HG02610 (cell line): ENCODE measurements at regions not wholly inside any gene's neighbourhood (a gene's known extent, or its start where the extent isn't known, plus 50 kb on each side); places are given as distances from the start of the nearest gene placed in this dataset.
"Not testable (repeated sequence)": the region's sequence is repeated elsewhere in the genome, so short reads cannot be mapped to it uniquely, and the experiment has no call there.

Source experiments
- ATAC-seq: cut with Tn5 transposase; IDR thresholded peaks from one replicate; pipeline ENCODE4 v1.9.1; 2021; ENCODE audit warnings: mild to moderate bottlenecking, moderate library complexity; ENCODE audit not compliant: unreplicated experiment

DNA sequence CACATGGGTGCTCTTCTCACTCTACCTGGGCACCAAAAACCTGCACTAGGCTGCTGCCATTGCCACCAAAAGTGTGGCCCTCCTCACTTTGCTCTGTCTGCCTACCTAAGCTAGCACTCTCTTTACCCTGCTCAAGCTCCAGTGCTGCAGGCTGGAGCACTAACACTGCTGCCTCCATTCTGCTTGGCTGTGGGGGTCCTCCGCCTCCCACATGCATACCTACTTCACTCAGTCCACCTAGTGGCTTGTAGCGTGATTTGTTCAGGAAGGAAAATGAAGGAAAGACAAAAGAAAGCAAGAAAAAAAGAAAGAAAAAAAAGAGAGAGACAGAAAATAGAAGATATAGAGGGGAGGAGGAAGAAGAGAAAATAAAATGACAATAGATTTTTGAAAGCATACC is 1339.4 kb upstream of the CHAC2 start:
- ATAC-seq, result no peak

GRCh38 chr2:52423655-52424054 is 1343.9 kb upstream of the CHAC2 start:
- no peak for ATAC-seq

GRCh38 chr2:52423111-52423510 is 1344.5 kb upstream of the CHAC2 start:
- no peak for ATAC-seq

- no peak for ATAC-seq
Measured at GRCh38 chr2:52416340-52416739, 1351.3 kb upstream of the CHAC2 start.

DNA sequence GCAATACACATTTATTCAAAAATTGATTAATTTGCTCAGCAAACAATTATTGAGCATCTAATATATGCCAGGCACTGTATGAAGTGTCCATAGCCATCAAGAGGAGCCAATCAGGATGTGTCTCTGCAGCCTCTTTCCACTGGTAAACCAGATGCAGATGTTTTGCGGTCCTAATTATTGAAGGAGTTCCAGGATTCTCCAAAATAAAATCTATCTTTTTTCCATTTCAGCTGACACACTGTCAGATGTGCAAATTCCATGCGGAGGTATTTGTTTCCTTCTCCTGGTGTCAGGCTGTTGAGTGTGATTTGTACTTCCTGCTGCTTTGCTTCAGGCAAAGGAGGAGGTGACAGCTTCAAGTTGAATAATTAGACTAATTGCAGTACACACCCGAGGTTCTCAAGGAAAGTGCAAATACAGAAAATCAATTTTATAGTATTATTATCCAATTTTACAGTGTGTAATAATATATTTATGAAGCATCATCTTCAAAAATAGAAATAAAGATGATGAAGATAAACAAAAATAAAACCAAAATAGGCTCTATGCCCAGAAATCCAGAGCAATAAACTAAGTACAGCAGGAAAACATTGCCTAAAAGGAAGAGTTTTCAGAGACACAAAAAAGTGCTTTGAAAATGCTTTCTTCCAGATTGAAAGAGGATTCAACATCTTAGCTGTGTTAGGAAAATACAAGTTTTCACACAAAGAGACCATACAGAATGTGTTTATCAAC is 1352.9 kb upstream of the CHAC2 start:
- no peak for ATAC-seq

GRCh38 chr2:52409308-52410118 is 1358.1 kb upstream of the CHAC2 start:
- not testable (repeated sequence) for ATAC-seq

- ATAC-seq, result no peak
Measured at GRCh38 chr2:52405980-52406379, 1361.6 kb upstream of the CHAC2 start.

DNA sequence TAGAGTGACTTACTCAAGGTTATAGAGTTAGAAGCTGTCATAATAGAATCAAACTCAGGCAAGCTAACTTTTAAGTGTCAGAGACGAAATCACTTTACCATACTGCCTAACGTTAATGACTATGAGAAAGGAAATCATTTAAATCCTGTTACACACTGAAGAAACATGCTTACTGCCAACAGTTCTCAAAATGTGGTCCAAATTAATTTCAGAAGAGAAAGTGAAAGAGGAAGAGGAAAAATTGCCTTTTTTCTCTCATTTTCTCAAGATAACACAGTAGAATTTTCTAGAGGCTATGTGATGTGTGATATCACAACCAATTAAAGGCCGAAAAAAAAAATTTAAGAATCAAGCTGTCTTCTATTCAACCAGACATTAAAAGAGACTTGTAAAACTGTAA is 1362.7 kb upstream of the CHAC2 start:
- no peak for ATAC-seq

DNA sequence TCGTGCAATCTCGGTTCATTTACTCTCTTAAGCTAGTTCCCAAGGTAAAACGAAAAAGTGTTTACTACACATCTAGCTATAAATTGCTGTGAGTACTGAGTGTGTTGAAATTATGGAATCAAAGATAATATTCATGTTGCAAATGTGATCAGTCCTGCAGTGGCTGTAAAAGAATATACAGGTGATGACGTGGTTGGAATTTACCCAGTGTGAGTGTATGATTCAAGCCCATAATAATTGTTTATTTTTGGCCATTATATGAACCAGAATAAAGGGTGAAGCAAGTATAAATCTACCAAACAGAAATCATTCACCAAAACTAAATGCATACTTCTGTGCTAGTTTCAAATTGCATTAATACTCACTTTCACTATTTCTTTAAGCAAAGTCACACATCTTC is 1363.6 kb upstream of the CHAC2 start:
- no peak for ATAC-seq

GRCh38 chr2:52402128-52402527 is 1365.5 kb upstream of the CHAC2 start:
- no peak for ATAC-seq

DNA sequence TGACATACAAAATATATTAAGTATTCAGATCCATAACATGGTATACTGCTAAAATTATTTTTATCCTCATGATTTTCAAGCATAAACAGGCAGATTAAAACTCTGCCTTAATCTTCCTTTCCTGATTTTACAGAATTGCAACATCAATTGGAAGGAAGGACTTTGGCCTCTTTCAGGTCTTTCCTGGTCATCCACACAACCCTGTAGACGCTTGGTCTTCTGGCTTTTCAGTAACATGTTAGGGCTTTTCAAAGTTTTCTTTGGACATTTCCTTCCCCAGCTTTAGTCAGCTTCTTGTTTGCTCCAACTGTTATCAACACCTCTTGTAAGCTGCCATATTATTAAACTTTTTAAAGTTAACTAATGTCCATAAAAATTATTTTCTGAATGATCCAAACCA is 1364.9 kb upstream of the NRXN1 start:
- no peak for ATAC-seq

GRCh38 chr2:52395912-52396311 is 1364.0 kb upstream of the NRXN1 start:
- ATAC-seq, result no peak

DNA sequence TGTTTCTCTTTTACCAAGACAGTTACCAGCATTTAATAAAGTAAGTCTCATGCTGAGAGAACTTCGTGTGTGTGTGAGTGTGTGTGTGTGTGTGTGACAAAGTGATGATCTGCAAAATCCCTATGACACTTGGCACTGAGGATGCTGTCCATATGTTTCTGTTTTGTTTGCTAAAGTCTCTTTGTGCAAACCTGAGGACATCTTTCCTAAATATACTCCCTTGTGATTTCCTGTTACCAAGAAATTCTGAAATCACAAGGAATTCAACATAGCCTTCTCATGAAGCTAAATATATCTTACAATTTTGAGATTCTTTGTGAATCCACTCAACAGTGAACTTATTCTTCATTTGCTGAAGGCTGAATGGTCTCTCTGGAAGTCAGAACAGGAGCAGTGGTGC is 1359.7 kb upstream of the NRXN1 start:
- ATAC-seq, result no peak

- no peak for ATAC-seq
Measured at GRCh38 chr2:52390651-52391050, 1358.7 kb upstream of the NRXN1 start.

GRCh38 chr2:52387937-52388590 is 1356.1 kb upstream of the NRXN1 start:
- ATAC-seq, result no peak

- no peak for ATAC-seq
Measured at GRCh38 chr2:52386433-52387030, 1354.6 kb upstream of the NRXN1 start.

GRCh38 chr2:52383541-52383940 is 1351.6 kb upstream of the NRXN1 start:
- ATAC-seq, result no peak

- ATAC-seq, result no peak
Measured at GRCh38 chr2:52369178-52369577, 1337.2 kb upstream of the NRXN1 start.

DNA sequence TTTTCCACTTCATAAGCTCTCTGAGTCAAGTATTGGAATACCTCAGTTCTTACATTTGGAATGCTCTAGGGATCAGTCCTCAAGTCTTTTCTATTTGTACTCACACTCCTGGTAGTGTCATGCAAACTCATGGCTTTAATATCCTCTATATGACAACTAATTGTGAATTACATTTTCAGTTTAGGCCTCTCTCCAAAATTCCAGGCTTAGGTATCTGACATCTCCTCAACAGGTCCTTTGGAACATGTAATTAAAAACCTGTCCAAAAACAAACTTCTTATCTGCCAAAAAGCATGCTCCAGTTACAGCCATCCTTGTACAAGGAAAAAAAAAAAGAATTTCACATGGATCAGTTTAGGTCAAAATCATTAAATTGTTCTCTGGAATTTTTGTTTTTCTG is 1336.2 kb upstream of the NRXN1 start:
- ATAC-seq, result no peak

- no peak for ATAC-seq
Measured at GRCh38 chr2:52365946-52366345, 1334.0 kb upstream of the NRXN1 start.

DNA sequence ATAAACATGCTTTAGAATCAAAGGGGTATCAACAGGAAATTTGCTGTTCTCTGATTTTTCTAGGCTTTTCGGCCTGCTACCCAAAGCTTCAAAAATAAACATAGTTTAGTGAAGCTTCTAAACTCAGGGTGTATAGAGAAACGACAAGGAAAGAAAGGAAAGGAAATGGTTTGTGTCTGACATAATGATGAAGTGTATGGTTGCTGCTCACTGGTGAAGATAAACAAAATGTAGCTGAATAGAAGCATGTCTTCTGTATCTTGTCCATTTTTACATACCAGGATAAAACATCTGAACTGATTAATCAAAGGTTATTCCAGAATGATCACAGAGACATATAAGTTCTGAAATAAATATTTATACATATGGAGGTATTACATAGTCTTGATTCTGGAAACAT is 1324.6 kb upstream of the NRXN1 start:
- ATAC-seq, result no peak
